ENCODE measurements at regions not wholly inside any gene's neighbourhood (a gene's known extent, or its start where the extent isn't known, plus 50 kb on each side); places are given as distances from the start of the nearest gene placed in this dataset.

- FAIRE-seq (no peak), DNase-seq (ENCODE audit: low read depth, low spot score) (no peak), ATAC-seq (no peak)
- WGBS (ENCODE audit: insufficient coverage, insufficient replicate concordance, low lambda C conversion rate, missing lambda C conversion rate): 34% methylated on average over 3 of the region's 3 CpGs
- no peak overlapping the region for H3K27ac ChIP-seq (ENCODE audit: control insufficient read depth, insufficient read depth)
- H3K9ac ChIP-seq (ENCODE audit: control insufficient read depth, insufficient read depth, low read length): no peak overlapping the region
- H3K4me3 ChIP-seq: no peak overlapping the region
- no peak overlapping the region for H3K4me2 ChIP-seq (ENCODE audit: control insufficient read depth, insufficient read depth)
- H4K20me1 ChIP-seq (ENCODE audit: control insufficient read depth, insufficient read depth): no peaks in the 10 kb centered on the region
- H3K79me2 ChIP-seq (ENCODE audit: control insufficient read depth, insufficient read depth, low read length): no peaks in the 10 kb centered on the region
- intact Hi-C loops (cut with micrococcal nuclease; ENCODE audit: unreplicated experiment) (no loop called here), in situ Hi-C loops (cut with MboI) (no loop called here)
- TF ChIP-seq MAX (IDR thresholded peaks at IDR 0.05; ENCODE audit: low read depth, low read length): no peak
- TF ChIP-seq KLF5 (IDR thresholded peaks at IDR 0.05; ENCODE audit: partially characterized antibody): no peak
- no peak for TF ChIP-seq NR2C1 (IDR thresholded peaks at IDR 0.05)
- no peak for TF ChIP-seq RBBP5 (conservative IDR thresholded peaks at IDR 0.05)
- TF ChIP-seq JUNB (IDR thresholded peaks at IDR 0.05): no peak
- no peak for TF ChIP-seq IRF4 (IDR thresholded peaks at IDR 0.05; ENCODE audit: low read depth, low read length)
- TF ChIP-seq KAT2A (conservative IDR thresholded peaks at IDR 0.05; ENCODE audit: control insufficient read depth, low read depth, low read length): no peak
- RAD21 ChIA-PET (ENCODE audit: unreplicated experiment): no interaction called here
- CTCF ChIA-PET: no interaction called here
- POLR2A ChIA-PET: no interaction called here
- no peak overlapping the region for H2AFZ ChIP-seq (ENCODE audit: control insufficient read depth, low read depth, low read length)
- H3K9me3 ChIP-seq (replicated peaks; ENCODE audit: control insufficient read depth, insufficient read depth, low read length): no peaks in the 10 kb centered on the region
- peaks cover 0 to 1% of the 10 kb centered on the region in 2 experiments; a peak in 1 of 4 replicates for H3K27me3 ChIP-seq (replicated peaks in 1 of 2; ENCODE audit: control insufficient read depth in 2 of 2, insufficient read depth in 2 of 2, low read length in 1 of 2)
- SMC1A ChIA-PET (ENCODE audit: uncharacterized antibody, unreplicated experiment): no interaction called here
- no TSS peak for BruUV-seq (replicated peaks)
- H3K36me3 ChIP-seq (ENCODE audit: control insufficient read depth in 2 of 2, insufficient read depth in 2 of 2, low read length in 1 of 2): no peaks in the 10 kb centered on the region
- H3K4me1 ChIP-seq (ENCODE audit: control insufficient read depth, insufficient read depth, low read length): no peaks in the 10 kb centered on the region
Observed at GRCh38 chr2:39870871-39871270, 91.8 kb upstream of the THUMPD2 start.

- H2AFZ ChIP-seq (ENCODE audit: control insufficient read depth, low read depth, low read length): no peak overlapping the region
- ChIA-PET SMC1A (ENCODE audit: uncharacterized antibody, unreplicated experiment) (interaction anchor here (1.5 kb wide), 1 partner anchor 9 kb away, joined by 3 read pairs; no protein-coding TSS in a partner anchor), RAD21 (ENCODE audit: unreplicated experiment) (no interaction called here), CTCF (interaction anchor here (0.9 kb wide), 1 partner anchor 20 kb away, joined by 3 read pairs; no protein-coding TSS in a partner anchor), POLR2A (no interaction called here)
- H3K36me3 ChIP-seq (ENCODE audit: control insufficient read depth in 2 of 2, insufficient read depth in 2 of 2, low read length in 1 of 2): no peaks in the 10 kb centered on the region
- H3K27ac ChIP-seq (ENCODE audit: control insufficient read depth, insufficient read depth): no peak overlapping the region
- no peak for DNase-seq (ENCODE audit: low read depth, low spot score)
- no peaks in the 10 kb centered on the region for H3K79me2 ChIP-seq (ENCODE audit: control insufficient read depth, insufficient read depth, low read length)
- no peak for FAIRE-seq
- no peaks in the 10 kb centered on the region for H3K9me3 ChIP-seq (replicated peaks; ENCODE audit: control insufficient read depth, insufficient read depth, low read length)
- no peak overlapping the region for H3K4me2 ChIP-seq (ENCODE audit: control insufficient read depth, insufficient read depth)
- H3K4me3 ChIP-seq: no peak overlapping the region
- in situ Hi-C loops (cut with MboI) (no loop called here), intact Hi-C loops (cut with micrococcal nuclease; ENCODE audit: unreplicated experiment) (no loop called here)
- peaks cover 0 to 1% of the 10 kb centered on the region in 2 experiments; a peak in 1 of 4 replicates for H3K27me3 ChIP-seq (replicated peaks in 1 of 2; ENCODE audit: control insufficient read depth in 2 of 2, insufficient read depth in 2 of 2, low read length in 1 of 2)
- no peak for ATAC-seq
- 38% methylated on average over 5 of the region's 5 CpGs for WGBS (ENCODE audit: insufficient coverage, insufficient replicate concordance, low lambda C conversion rate, missing lambda C conversion rate)
- BruUV-seq (replicated peaks): no TSS peak
- no peaks in the 10 kb centered on the region for H3K4me1 ChIP-seq (ENCODE audit: control insufficient read depth, insufficient read depth, low read length)
- no peaks in the 10 kb centered on the region for H4K20me1 ChIP-seq (ENCODE audit: control insufficient read depth, insufficient read depth)
- H3K9ac ChIP-seq (ENCODE audit: control insufficient read depth, insufficient read depth, low read length): no peak overlapping the region
- TF ChIP-seq CHD1 (IDR thresholded peaks at IDR 0.05; ENCODE audit: low read depth, low read length) (no peak), TARDBP (IDR thresholded peaks at IDR 0.05; ENCODE audit: borderline replicate concordance) (no peak), RAD21 (IDR thresholded peaks at IDR 0.05; ENCODE audit: insufficient read depth, low read depth, low read length) (no peak), CREB1 (IDR thresholded peaks at IDR 0.05; ENCODE audit: low read depth) (no peak), PAX8 (IDR thresholded peaks at IDR 0.05) (no peak), IRF5 (IDR thresholded peaks at IDR 0.05; ENCODE audit: borderline replicate concordance) (no peak), ZNF24 (IDR thresholded peaks at IDR 0.05) (no peak), SIX5 (IDR thresholded peaks at IDR 0.05; ENCODE audit: low read depth, low read length, severe bottlenecking) (no peak), NRF1 (conservative IDR thresholded peaks at IDR 0.05; ENCODE audit: low read depth, low read length) (no peak), SMAD1 (IDR thresholded peaks at IDR 0.05; ENCODE audit: low read depth, partially characterized antibody) (no peak), USF2 (IDR thresholded peaks at IDR 0.05; ENCODE audit: borderline replicate concordance, low read depth, low read length) (no peak)
Observed at GRCh38 chr2:39867268-39867667, 88.2 kb upstream of the THUMPD2 start.

Data from GM12878 (cell line).